NCI-H1092 (cell line): ENCODE measurements at regions not wholly inside any gene's neighbourhood (a gene's known extent, or its start where the extent isn't known, plus 50 kb on each side); places are given as distances from the start of the nearest gene placed in this dataset.
"Not testable (repeated sequence)": the region's sequence is repeated elsewhere in the genome, so short reads cannot be mapped to it uniquely, and the experiment has no call there.

Source experiments
- DNase-seq: peaks from one replicate; lab custom pipeline; 2025; lab: John Stamatoyannopoulos, UW

DNA sequence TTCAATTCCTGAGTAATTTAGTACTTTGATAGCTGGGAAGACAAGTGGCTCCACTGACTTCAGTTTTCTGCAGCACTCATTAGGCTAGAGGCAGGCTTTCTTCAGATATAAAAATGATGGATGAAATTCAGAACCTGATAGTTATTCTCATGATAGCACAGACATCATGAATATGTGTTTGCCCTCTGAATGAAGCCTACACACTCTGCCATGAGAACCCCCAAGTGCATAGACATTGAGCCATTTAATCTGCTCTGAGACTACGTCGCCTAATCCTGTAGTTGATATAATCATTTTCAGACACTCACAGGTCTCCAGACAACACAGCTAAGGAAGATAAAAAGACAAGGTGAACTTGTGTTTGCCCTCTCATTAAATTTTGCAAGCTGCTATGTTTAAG, 566.1 kb downstream of the AMY1C start:
- DNase-seq = no peak

DNA sequence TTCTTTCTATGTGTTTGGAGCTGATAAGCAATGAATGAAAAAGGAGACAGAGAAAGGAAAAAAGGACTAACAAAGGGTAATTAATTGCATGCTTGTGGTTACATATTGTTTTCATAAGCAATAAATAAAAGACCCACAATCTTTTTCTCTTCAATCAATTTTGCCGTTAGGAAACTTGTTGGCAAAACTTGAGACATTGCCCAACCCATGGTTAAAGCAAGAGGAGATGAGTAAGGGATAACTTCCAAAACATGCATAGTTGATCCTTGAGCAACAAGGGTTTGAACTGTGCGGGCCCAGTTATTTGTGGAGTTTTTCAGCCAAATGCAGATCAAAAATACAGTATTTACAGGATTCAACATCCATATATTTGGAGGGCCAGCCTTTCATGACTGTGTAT, 572.4 kb downstream of the AMY1C start:
- no peak for DNase-seq

DNA sequence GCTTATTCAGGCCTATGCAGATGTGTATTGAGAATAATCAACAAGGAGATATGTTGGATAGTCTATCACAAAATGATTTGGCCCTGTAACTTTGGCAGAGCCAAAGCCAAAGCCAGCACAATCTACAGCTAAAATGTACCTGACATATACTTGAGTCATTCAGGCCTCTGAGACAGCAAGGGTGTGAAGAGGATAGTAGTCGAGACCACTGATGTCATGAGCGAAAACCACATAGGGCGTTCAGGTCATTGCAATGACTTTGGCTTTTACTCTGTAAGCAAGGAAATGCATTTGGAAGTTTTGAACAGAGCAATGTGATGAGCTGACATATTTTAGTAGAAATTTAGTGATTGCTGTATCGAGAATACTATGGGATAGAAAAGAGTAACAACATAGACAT, 579.6 kb downstream of the AMY1C start:
- no peak for DNase-seq

DNA sequence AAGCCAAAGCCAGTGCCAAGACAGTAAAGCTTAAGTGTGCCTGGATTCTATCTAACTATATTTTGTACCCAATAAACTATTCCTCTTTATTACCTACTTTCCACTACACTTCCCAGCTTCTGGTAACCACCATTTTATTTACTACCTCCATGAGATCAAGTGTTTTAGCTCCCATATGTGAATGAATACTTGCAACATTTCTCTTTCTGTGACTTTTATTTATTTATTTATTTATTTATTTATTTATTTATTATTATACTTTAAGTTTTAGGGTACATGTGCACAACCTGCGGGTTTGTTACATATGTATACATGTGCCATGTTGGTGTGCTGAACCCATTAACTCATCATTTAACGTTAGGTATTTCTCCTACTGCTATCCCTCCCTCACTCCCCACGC, 582.1 kb downstream of the AMY1C start:
- DNase-seq = no peak

DNA sequence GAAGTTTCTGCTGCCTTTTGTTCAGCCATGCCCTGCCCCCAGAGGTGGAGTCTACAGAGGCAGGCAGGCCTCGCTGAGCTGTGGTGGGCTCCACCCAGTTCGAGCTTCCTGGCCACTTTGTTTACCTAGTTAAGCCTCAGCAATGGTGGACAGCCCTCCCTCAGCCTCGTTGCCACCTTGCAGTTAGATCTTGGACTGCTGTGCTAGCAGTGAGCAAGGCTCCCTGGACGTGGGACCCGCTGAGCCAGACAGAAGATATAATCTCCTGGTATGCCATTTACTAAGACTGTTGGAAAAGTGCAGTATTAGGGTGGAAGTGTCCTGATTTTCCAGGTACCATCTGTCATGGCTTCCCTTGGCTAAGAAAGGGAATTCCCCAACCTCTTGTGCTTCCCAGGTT, 588.2 kb downstream of the AMY1C start:
- not testable (repeated sequence) for DNase-seq

DNA sequence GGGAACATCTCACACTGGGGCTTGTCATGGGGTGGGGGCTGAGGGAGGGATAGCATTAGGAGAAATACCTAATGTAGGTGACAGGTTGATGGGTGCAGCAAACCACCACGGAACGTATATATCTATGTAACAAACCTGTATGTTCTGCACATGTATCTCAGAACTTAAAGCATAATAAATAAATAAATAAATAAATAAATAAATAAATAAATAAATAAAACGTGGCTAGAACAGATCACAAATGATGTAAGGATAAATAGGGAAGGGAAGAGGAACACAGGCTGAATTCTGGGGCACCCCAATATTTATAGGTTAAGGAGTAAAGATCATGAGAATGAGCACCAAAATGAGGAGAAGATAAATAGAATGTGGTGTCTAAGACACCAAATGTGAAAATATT, 592.2 kb downstream of the AMY1C start:
- no peak for DNase-seq

DNA sequence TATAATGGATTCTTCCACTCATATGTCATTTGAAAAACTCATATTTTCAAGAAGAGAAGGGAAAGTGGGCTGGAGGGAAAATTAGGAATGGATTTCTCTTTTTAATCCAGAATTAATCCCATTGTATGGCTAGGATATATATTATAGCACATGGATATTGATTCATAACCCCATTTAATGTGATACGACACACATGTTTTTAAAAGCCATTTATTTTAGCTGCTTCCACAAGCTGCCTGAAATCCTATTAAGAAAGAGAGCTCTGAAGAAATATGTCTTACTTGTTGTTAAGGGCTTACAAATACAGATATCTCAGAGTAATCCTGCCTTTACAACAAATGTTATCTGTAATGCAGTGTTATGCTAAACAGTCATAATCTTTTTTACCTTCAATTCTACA, 598.6 kb downstream of the AMY1C start:
- no peak for DNase-seq

DNA sequence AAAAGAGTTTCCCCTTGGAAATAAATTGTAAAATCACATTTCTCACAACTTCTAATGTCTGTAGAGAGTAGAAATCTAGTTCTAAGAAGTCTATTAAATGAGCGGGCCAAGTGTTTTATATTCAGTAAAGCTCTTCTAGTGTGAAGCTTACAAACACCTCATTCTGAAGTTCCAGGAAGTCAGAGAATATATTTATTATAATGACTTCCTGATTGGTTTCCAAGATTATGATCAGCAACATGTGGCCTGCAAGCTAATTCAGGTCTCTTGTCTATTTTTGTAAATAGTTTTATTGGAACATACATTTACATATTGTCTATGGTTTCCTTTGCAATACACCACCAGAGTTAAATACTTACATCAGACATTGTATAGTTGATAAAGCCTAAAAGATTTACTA, 603.9 kb downstream of the AMY1C start:
- no peak for DNase-seq

DNA sequence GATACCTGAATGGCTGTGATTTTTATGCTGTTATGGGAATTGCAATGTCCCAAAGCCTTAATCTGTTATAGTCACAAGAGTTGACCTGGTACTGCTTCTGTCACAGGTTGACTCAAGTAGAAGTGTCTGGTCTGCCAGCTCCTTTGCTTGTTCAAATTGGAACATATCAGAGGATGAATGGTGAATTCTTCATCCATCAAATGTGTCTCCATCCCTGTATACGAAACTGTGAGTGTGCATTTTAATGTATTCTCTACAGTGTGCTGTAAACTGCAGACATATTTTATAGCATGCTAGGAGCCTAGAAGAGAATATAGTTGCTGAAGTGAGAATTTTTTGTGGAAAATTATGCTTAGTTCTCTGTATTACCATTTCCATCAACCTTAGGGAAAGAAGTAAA, 608.4 kb downstream of the AMY1C start:
- no peak for DNase-seq

DNA sequence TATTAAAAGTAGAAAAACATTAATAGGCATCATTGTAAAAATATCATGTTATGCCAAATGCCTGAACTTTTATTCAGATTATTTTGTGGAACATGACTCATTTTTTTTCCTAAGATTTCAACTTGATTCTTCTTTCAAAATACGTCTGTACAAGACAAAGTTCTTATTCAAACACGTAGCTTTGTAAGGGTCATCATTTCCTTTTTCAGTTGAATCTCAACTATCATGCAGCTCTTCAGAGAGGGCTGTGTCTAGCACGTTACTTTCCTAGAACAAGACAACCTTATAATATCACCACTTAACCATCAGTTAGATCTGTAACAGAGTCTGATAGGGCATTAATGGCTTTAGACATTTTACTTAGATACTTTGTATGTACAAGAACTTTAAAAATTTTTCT, 608.9 kb downstream of the AMY1C start:
- DNase-seq = no peak

DNA sequence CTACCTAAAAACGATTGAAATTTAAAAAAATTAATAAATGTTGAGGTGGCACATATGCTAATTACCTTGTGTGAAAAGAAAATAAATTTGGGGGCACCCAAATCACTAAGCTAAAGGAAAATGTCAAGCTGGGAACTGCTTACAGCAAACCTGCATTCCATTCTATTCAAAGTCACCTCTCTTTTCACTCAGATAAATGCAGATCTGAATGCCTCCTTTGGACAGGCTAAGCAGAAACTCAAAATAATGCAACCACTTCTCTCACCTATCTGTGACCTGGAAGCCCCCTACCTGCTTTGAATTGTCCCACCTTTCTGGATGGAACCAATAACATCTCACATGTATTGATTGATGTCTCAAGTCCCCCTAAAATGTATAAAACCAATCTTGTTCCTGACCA, 628.7 kb downstream of the AMY1C start:
- no peak for DNase-seq

DNA sequence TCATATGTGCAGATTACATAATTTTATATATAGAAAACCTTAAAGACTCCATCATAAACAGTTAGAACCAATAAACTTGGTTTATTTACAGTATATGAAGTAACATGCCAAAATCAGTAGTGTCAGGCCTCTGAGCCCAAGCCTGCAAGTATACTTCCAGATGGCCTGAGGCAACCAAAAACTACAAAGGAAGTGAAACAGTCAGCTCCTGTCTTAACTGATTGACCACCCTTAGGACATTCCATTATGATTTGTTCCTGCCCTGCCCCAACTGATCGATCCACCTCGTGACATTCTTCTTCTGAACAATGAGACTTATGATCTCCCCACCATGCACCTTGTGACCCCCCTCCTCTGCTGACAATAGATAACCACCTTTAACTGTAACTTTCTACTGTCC, 630.3 kb downstream of the AMY1C start:
- DNase-seq = no peak

DNA sequence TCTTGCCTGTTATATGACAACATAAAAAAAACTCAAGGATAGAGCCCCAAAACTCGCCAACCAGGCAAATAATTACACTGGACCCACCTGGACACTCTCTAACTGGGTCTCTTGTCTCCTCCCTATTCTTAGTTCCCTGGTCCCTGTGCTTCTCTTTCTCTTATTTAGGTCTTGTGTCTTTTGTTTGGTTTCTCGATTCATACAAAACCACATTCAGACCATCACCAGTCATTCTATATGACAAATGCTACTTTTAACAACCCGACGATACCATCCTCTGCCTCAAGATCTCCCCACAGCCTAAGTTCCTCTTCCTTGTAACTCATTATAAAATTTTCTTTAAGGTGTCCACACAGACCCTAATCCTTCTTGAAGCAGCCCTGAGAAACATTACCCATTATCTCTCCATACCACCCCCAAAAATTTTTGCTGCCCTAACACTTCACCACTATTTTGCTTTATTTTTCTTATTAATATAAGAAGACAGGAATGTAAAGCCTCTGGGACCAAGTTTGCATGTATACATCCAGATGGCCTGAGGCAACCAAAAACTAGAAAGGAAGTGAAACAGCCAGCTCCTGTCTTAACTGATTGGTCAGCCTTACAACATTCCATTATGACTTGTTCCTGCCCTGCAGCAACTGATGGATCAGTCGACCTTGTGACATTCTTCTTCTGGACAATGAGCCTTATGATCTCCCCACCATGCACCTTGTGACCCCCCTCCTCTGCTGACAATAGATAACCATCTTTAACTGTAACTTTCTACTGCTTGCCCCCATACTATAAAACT, 638.2 kb downstream of the AMY1C start:
- no peak for DNase-seq

DNA sequence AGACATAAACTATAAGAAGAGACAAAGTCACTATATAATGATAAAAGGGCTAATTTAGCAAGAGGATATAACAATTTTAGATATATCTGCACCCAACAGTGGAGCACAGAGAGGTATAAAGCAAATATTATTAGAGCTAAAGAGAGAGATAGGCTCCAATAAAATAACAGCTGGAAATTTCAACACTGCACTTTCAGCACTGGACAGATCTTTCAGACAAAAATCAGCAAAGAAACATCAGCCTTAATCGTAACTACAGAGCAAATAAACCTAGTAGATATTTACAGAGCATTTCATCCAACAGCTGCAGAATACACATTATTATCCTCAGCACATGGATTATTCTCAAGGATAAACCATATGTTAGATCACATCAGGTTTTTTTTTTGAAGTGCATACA, 642.9 kb downstream of the AMY1C start:
- DNase-seq = no peak

DNA sequence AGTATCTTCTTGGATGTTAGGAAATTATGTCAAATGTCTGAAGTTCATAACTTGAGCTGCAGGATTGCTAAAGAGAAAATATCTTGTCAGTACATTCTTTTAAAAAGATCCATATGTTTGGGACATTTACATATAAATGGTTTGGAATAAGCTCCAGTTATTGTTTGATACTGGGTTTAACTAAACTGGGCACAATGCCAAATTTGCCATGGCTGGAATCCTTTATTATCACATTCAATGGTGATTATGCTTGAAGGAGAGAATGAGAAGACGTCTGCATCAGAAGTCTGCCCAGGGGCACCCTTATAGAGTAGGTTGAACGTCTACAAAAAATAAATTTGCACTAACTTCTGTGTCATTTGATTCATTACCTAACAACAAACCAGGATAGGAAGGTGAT, 652.5 kb downstream of the AMY1C start:
- peak; percentile 1 for DNase-seq

DNA sequence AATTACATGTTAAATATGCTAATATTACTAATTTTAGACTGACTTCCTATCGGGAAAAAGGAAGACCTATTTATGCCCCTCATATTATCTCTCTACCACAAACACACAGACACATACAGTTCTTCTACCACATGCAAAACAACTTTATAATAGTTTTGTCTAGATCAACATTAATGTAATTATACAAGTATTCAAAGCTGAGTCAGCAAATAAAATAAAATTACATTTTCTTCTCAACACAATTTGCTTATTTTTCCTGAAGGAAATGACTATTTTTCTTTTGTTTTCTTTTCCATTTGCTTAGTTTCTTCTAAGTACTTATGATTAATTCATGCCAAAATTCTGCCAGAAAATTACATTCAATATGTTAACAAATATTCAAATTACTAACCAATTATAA, 654.2 kb downstream of the AMY1C start:
- DNase-seq = no peak

DNA sequence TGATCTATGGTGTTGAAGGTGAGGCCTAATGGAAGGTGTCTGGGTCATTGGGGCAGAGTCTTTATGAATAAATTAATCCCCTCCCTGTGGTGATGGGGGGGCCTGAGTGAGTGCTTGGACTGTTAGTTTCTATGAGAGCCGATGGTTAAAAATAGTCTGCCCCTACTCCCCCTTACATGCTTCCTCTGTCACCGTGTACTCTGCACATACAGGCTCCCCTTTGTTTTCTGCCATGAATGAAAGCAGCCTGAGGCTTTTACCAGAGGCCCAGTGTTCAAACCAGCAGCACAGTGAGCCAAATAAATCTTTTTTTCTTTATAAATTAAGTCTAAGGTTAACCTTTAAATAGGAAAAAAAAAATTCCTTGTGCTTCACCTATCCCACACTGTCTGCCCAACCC, 657.0 kb downstream of the AMY1C start:
- no peak for DNase-seq

DNA sequence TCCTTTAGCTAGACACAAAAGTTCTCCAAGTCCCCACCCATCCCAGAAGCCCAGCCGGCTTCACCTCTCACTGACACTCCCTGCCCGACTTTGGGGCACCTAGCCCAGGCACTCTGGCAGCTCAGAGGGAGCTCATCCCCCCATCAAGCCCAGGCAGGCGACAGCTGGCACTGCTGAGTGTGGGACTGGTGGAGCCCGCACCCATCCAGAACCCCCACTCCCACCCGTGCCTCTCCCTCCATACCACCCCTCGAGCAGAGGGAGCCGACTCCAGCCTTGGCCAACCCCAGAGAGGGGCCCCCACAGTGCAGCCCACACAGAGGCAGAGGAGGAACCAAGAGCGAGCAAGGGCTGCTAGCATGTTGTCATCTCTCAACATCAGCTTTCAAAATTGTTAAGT, 658.6 kb downstream of the AMY1C start:
- DNase-seq = no peak

DNA sequence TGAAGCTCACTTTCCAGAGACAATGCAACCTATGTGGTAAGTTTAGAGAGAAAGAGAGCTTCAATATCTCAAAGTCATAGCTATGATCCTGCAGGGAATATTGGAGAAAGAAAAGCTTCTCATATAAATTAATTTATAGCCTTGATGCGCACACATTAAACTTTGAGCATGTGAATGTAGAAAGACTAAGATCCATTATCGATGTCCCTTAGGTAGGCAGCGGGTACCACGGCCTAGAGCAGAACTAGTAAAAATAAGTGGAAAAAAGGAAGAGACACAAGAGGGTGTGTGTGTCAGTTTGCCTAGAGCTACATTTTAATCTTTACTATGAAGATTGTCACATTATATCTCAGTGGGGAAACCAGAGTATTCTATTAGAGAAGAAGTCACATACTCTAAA, 685.6 kb downstream of the AMY1C start:
- no peak for DNase-seq

DNA sequence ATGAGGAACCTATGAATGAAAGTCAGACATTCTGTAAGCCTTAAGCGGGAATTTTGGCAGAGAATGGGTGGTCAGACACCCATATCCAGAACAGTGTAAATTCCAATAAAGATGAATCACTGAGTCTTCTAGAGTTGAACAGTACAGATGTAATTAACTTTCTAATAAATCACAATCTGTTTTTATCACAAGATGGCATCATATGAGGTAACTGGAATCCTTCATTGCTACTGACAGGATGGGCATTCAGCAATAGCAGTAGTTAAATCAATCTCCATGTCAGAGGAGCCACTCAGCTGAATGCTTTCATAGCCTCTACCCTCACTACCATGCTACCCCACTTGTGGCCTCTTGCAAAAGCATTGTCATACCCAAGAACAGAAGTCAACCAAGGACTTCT, 690.3 kb downstream of the AMY1C start:
- DNase-seq = no peak

DNA sequence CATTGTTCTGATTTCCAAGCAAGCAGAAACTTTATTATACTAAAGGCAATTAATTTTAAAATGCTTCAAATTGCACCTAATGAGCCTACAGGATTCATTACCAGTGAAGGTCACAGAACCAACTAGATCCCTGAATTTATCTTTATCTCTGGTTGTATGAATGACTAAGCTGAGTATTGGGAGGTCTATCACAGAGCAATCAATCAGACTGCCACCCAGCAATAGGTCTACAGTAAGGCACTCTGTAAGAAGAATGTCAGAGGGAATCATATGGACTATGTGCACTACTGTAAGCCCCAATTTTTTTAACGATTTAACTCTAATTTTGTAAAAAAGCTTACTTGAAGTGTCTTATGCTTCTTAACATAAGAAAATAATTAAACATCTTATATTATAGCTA, 707.0 kb downstream of the AMY1C start:
- no peak for DNase-seq

DNA sequence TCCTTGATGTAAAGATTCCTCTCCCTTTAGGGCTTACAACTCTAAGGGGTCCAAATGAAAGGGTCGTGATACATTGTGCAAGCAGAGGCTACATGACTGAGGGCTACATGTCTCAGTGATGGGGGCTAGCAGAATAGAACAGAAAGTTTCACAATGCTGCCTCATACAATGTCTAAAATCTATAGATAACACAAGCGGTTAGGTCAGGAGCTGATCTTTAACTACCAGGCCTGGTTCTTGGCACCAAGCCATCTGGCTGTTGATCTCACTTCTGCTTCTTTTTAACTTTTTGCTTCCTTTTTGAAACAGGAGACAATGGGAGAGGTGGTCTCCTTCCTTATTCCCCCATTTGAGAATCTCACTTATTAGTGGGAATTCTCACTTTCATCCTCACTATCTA, 710.2 kb downstream of the AMY1C start:
- DNase-seq = no peak

DNA sequence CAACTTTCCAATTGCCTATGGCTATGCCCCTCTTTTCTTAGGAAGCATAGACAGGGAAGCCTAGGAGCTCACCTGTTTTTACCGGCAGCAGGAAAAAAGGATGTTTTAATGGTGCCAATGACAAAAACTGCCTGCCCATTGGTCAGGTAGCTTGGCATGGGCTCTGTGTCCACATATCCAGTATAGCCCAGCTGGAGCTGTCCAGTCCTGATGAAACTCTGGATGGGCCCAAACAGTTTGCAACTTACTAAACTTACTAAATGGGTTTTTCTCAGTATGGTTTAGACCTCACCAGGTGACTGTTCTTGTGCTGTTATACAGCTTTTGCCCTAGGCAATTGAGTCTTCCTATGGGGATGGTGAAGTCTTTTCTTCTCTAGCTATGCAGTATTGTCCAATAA, 711.2 kb downstream of the AMY1C start:
- no peak for DNase-seq

DNA sequence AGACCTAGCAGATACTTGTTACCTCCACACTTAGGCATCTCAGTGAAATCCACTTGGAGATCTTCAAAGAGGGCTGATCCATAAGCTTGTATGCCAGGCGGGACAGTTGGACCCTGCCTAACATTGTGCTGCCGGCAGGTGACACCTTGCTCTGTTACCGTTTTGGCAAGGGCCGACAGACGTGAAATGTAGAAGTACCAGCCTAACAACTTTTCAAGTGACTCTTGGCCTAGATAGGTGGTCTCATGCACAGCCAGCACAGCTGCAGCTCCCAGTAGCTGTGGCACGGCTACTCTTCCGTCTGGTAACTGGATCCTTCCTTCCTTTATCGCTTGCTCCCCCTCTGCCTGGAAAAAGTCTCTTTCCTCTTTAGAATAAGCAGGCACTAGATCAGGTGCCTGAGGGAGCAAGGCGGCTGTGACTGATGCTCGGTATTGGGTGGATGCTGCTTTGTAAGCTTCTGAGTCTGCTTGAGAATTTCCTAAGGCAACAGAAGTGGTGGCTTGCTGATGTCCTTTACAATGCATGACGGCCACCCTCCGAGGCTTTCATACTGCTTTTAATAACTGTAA, 713.5 kb downstream of the AMY1C start:
- no peak for DNase-seq
